ENCODE measurements at regions not wholly inside any gene's neighbourhood (a gene's known extent, or its start where the extent isn't known, plus 50 kb on each side); places are given as distances from the start of the nearest gene placed in this dataset.

GRCh38 chr6:146914489-146915483 lies 289.4 kb upstream of the STXBP5 start:
- peak overlapping the region; percentile 54 for H3K4me3 ChIP-seq (ENCODE audit: low read depth, low read length)
- no peak for TF ChIP-seq CTCF (IDR thresholded peaks at IDR 0.05; ENCODE audit: low read depth, low read length)

- no peak for TF ChIP-seq CTCF (IDR thresholded peaks at IDR 0.05; ENCODE audit: low read depth, low read length)
- H3K4me3 ChIP-seq (ENCODE audit: low read depth, low read length): peak overlapping the region; percentile 54
Observed at GRCh38 chr6:146915671-146916127, 288.5 kb upstream of the STXBP5 start.

GRCh38 chr6:146916435-146917025 lies 287.7 kb upstream of the STXBP5 start:
- TF ChIP-seq CTCF (IDR thresholded peaks at IDR 0.05; ENCODE audit: low read depth, low read length): no peak
- no peak overlapping the region for H3K4me3 ChIP-seq (ENCODE audit: low read depth, low read length)

GRCh38 chr6:146917182-146917581 lies 287.0 kb upstream of the STXBP5 start:
- no peak overlapping the region for H3K4me3 ChIP-seq (ENCODE audit: low read depth, low read length)
- no peak for TF ChIP-seq CTCF (IDR thresholded peaks at IDR 0.05; ENCODE audit: low read depth, low read length)

- TF ChIP-seq CTCF (IDR thresholded peaks at IDR 0.05; ENCODE audit: low read depth, low read length): no peak
- H3K4me3 ChIP-seq (ENCODE audit: low read depth, low read length): no peak overlapping the region
Observed at GRCh38 chr6:146917979-146918378, 286.2 kb upstream of the STXBP5 start.

GRCh38 chr6:146919017-146919416 lies 285.2 kb upstream of the STXBP5 start:
- TF ChIP-seq CTCF (IDR thresholded peaks at IDR 0.05; ENCODE audit: low read depth, low read length): no peak

More at GRCh38 chr6:146919017-146919416, 285.2 kb upstream of the STXBP5 start:
- no peak overlapping the region for H3K4me3 ChIP-seq (ENCODE audit: low read depth, low read length)

Data from WI38 (cell line).